ENCODE measurements at regions not wholly inside any gene's neighbourhood (a gene's known extent, or its start where the extent isn't known, plus 50 kb on each side); places are given as distances from the start of the nearest gene placed in this dataset.

DNA sequence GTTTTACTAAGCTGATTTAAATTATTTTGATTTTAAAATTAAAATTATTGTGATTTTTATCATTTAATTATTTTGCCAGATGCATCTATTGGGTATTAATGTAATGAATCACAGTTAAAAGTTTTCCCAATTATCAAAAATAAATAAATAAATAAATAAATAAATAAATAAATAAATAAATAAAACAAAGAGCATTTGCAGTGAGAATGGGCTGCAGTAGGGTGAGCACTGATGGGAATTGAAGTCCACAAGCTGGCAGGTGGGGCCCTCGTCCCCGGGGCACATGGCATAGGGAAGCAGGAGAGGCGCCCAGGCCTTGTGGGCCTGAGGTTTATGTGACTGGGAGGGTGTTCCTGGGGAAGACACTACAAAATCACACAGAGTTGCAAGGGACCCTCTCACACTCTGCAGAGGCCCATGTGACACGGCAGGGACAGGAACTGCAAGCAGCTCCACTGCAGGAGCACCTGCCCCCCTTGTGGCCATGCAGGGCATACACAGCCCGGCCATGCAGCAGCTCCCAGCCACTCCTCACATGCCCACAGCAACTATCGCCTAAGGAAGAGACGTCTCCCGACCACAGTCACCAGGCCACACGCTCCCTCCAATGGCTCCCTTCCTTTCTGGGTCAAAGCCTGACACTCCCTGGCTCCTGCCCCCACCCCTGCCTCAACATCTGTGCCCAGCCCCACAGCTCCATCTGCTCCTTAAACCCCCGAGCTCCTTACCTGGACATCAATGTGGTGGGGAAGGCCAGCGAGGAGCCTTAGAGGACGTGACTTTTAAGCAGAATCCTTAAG, 256.3 kb upstream of the SFSWAP start (continued):
- TF ChIP-seq, protein P1, sequence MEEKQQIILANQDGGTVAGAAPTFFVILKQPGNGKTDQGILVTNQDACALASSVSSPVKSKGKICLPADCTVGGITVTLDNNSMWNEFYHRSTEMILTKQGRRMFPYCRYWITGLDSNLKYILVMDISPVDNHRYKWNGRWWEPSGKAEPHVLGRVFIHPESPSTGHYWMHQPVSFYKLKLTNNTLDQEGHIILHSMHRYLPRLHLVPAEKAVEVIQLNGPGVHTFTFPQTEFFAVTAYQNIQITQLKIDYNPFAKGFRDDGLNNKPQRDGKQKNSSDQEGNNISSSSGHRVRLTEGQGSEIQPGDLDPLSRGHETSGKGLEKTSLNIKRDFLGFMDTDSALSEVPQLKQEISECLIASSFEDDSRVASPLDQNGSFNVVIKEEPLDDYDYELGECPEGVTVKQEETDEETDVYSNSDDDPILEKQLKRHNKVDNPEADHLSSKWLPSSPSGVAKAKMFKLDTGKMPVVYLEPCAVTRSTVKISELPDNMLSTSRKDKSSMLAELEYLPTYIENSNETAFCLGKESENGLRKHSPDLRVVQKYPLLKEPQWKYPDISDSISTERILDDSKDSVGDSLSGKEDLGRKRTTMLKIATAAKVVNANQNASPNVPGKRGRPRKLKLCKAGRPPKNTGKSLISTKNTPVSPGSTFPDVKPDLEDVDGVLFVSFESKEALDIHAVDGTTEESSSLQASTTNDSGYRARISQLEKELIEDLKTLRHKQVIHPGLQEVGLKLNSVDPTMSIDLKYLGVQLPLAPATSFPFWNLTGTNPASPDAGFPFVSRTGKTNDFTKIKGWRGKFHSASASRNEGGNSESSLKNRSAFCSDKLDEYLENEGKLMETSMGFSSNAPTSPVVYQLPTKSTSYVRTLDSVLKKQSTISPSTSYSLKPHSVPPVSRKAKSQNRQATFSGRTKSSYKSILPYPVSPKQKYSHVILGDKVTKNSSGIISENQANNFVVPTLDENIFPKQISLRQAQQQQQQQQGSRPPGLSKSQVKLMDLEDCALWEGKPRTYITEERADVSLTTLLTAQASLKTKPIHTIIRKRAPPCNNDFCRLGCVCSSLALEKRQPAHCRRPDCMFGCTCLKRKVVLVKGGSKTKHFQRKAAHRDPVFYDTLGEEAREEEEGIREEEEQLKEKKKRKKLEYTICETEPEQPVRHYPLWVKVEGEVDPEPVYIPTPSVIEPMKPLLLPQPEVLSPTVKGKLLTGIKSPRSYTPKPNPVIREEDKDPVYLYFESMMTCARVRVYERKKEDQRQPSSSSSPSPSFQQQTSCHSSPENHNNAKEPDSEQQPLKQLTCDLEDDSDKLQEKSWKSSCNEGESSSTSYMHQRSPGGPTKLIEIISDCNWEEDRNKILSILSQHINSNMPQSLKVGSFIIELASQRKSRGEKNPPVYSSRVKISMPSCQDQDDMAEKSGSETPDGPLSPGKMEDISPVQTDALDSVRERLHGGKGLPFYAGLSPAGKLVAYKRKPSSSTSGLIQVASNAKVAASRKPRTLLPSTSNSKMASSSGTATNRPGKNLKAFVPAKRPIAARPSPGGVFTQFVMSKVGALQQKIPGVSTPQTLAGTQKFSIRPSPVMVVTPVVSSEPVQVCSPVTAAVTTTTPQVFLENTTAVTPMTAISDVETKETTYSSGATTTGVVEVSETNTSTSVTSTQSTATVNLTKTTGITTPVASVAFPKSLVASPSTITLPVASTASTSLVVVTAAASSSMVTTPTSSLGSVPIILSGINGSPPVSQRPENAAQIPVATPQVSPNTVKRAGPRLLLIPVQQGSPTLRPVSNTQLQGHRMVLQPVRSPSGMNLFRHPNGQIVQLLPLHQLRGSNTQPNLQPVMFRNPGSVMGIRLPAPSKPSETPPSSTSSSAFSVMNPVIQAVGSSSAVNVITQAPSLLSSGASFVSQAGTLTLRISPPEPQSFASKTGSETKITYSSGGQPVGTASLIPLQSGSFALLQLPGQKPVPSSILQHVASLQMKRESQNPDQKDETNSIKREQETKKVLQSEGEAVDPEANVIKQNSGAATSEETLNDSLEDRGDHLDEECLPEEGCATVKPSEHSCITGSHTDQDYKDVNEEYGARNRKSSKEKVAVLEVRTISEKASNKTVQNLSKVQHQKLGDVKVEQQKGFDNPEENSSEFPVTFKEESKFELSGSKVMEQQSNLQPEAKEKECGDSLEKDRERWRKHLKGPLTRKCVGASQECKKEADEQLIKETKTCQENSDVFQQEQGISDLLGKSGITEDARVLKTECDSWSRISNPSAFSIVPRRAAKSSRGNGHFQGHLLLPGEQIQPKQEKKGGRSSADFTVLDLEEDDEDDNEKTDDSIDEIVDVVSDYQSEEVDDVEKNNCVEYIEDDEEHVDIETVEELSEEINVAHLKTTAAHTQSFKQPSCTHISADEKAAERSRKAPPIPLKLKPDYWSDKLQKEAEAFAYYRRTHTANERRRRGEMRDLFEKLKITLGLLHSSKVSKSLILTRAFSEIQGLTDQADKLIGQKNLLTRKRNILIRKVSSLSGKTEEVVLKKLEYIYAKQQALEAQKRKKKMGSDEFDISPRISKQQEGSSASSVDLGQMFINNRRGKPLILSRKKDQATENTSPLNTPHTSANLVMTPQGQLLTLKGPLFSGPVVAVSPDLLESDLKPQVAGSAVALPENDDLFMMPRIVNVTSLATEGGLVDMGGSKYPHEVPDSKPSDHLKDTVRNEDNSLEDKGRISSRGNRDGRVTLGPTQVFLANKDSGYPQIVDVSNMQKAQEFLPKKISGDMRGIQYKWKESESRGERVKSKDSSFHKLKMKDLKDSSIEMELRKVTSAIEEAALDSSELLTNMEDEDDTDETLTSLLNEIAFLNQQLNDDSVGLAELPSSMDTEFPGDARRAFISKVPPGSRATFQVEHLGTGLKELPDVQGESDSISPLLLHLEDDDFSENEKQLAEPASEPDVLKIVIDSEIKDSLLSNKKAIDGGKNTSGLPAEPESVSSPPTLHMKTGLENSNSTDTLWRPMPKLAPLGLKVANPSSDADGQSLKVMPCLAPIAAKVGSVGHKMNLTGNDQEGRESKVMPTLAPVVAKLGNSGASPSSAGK (IDR thresholded peaks at IDR 0.05) = peak; percentile 59; the same call in 1 of the 2 replicates
- peak; percentile 74 for TF ChIP-seq REST (IDR thresholded peaks at IDR 0.05; ENCODE audit: borderline replicate concordance)
- no peak for TF ChIP-seq REST (CRISPR knock-in tag; IDR thresholded peaks at IDR 0.05; ENCODE audit: low read depth)
- TF ChIP-seq, protein P2, sequence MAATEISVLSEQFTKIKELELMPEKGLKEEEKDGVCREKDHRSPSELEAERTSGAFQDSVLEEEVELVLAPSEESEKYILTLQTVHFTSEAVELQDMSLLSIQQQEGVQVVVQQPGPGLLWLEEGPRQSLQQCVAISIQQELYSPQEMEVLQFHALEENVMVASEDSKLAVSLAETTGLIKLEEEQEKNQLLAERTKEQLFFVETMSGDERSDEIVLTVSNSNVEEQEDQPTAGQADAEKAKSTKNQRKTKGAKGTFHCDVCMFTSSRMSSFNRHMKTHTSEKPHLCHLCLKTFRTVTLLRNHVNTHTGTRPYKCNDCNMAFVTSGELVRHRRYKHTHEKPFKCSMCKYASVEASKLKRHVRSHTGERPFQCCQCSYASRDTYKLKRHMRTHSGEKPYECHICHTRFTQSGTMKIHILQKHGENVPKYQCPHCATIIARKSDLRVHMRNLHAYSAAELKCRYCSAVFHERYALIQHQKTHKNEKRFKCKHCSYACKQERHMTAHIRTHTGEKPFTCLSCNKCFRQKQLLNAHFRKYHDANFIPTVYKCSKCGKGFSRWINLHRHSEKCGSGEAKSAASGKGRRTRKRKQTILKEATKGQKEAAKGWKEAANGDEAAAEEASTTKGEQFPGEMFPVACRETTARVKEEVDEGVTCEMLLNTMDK (IDR thresholded peaks at IDR 0.05; ENCODE audit: borderline replicate concordance, insufficient read depth, low read depth, low read length, poor library complexity, severe bottlenecking) = peak; percentile 75
